ENCODE measurements at regions not wholly inside any gene's neighbourhood (a gene's known extent, or its start where the extent isn't known, plus 50 kb on each side); places are given as distances from the start of the nearest gene placed in this dataset.

DNA sequence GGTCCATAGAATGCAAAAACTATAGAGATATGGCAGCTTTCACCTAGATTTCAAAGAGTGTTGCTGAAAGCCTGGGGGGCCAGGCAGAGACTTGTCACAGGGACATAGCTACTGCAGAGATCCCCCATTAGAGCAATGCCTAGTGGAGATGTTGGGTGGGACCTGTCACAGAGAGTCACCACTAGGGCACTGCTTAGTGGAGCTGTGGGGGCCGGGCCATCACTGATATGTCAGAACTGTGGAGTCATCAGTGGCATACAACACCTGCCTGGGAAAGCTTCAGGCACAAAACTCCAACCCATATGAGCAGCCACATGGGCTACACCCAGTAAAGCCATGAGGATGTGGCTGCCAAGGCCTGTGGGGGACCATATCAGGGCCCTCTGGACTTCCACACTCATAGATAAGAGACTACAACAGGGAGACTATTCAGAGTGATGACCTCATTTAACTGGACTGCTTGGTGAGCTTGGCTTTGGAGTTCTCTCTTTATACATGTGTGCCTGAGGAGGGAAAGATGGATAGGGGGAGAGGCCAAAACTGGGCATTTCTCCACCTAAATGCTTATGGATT lies 176.3 kb downstream of the ZNF621 start:
- DNase-seq (ENCODE audit: low read depth): no peak

- DNase-seq (ENCODE audit: low read depth): no peak
Measured at GRCh38 chr3:40704224-40704623, 179.5 kb downstream of the ZNF621 start.

DNA sequence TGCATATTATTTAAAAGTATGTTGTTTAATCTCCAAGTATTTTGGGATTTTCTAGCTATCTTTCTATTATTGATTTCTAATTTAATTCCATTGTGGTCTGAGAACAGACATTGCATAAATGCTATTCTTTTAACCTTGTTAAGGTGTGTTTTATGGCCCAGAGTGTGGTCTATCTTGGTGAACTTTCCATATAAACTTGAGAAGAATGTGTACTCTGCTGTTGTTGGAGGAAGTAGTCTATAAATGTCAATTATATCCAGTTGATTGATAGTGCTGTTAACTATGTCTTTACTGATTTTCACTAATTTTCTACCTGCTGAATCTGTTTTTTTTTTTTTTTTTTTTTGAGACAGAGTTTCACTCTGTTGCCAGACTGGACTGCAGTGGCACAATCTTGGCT lies 180.9 kb downstream of the ZNF621 start:
- DNase-seq (ENCODE audit: low read depth): no peak

GRCh38 chr3:40713306-40713705 lies 188.5 kb downstream of the ZNF621 start:
- DNase-seq (ENCODE audit: low read depth): no peak

- DNase-seq (ENCODE audit: low read depth): no peak
Measured at GRCh38 chr3:40713795-40714194, 189.0 kb downstream of the ZNF621 start.

DNA sequence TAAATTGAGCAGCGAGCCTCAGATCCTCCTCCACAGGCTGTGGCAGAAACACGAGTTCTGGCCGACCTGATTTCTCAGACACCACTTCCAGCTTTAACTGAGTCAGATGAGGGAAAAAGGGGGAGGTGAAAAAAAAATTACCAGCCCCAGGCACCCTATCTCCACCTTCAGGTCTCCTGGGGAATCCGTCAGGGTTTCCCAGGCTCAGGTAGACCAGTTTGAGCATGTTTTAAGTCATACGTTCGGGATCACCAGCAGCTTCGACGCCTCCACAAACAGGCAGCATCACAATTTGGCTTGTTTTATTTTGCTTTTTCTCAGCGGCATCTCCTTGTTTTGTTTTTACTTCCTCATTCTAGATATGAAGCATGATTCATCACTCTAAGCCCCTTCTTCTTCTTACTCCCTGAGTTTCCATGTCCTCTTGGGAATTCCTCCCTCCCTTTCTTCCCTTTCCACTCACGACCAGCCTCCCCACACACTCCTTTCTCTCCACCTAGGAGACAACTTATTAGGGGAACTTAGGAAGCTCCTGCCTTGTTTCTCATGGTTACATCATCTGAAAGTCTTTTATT lies 190.1 kb downstream of the ZNF621 start:
- DNase-seq (ENCODE audit: low read depth): no peak

DNA sequence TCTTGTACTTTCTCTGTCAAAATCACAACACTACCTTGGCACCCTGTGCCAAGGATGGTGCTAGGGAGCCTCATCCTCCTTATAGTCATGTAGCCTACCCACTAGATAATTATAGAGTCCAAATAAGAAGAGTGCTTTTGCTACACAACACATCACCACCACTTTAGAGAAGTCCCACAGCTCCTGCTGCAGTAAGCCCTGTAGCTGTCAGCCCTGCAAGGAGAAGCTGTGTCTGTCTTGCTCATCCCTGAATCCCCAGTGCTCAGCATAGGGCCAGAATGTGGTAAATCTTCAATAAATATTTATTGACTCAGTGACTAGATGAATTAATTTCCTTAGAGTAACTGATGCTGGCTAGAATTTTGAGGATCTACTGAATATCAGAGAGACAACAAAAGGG lies 190.8 kb downstream of the ZNF621 start:
- DNase-seq (ENCODE audit: low read depth): no peak

DNA sequence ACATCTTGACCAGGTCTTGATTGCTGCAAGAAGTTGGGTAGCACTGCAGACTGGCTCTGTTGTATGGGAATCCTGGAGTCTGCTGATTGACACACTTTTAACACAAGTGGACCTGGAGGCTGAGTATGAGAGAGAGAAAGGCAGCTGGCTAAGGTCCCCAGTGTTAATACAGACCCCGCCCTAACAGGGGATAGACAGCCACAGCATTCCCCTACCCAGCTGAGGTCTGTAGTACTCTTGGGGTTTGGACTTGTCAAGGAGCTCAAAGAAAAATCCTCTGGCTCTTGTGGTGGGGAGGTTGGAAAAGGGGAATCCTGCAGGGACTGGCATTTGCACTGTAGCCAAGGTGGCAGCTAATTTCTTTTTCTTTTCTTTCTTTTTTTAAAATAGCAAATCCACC lies 192.7 kb downstream of the ZNF621 start:
- no peak for DNase-seq (ENCODE audit: low read depth)

DNA sequence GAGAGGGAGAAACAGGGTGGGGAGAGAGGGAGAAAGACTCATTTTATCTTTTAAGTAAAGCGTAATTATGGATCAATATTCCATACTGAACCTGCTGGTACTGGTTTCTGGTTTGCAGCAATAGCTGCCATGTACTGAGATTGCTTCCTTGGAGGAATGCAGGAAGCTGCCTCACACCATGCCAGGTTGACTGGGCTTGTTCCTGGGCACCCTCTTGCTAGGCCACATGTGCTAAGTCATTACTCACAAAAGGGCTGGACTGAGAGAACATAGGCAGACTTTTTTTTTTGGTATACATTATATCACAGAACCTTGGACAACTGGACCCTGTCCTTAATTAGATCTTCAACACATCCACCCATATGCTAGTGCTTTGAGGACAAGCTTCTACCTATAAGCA lies 193.4 kb downstream of the ZNF621 start:
- no peak for DNase-seq (ENCODE audit: low read depth)

DNA sequence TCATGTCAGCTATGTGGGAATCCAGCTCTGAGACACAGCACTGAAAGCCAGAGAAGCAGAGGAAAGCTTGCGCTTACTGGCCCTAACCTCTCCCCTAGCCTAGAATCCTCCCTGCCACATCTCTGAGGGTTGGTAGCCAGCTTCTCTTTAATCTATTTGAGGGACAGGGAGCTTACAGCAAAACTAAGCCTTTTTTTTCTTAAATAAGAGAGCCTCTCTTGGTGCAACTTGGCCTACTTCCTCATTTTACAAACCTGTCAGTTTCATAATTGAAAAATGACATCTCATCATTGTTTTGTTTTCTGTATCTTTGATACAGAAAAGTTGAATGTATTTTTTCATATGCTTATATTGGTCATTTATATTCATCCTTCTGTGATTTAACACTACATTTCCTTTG lies 193.9 kb downstream of the ZNF621 start:
- DNase-seq (ENCODE audit: low read depth): no peak

GRCh38 chr3:40719660-40720287 lies 195.0 kb downstream of the ZNF621 start:
- no peak for DNase-seq (ENCODE audit: low read depth)

DNA sequence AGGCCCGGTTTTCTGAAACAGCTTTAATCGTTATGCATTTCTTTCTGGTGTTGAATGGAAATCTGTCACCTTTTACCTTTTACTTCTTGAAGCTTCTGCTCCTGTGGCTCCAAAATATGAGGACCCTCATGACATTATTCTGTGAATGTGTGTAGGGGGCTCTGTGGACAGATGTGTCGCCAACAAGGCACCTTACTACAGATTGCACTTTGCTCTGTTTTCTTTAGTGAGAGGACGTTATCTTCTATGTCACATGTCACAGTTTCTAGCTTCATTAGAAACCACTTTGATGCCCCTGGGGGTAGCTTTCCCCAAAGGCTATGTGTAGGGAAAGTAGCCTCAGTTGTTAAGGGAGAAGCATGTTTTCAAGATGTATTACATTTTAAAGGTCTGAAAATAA lies 195.6 kb downstream of the ZNF621 start:
- no peak for DNase-seq (ENCODE audit: low read depth)

GRCh38 chr3:40720863-40721262 lies 196.1 kb downstream of the ZNF621 start:
- DNase-seq (ENCODE audit: low read depth): no peak

DNA sequence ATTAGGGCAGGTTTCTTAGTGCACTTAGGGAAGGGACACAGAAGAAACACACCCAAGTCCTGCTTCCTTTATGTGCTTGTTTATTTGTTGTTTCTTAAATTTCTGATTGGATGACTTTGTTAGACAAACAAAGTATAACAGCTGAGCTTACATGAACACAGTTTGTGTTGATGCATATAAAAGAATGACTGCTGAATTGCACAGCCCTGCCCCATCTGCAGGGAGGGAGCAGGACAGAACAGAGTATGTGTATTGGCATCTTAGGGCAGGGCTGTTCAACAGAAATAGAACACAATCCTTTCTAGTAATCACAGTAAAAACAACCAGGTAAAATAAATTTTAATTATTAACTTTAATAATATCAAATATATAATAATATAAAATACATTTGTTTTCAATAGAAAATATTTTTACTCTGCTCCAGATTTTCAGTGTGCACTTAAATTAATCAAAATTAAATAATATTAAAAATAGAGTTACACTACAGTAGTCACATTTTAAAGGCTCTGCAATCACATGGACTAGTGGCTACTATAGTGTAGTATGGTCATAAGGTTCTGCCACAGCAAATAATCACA lies 198.4 kb downstream of the ZNF621 start:
- DNase-seq (ENCODE audit: low read depth): no peak

GRCh38 chr3:40725031-40725430 lies 200.3 kb downstream of the ZNF621 start:
- no peak for DNase-seq (ENCODE audit: low read depth)

DNA sequence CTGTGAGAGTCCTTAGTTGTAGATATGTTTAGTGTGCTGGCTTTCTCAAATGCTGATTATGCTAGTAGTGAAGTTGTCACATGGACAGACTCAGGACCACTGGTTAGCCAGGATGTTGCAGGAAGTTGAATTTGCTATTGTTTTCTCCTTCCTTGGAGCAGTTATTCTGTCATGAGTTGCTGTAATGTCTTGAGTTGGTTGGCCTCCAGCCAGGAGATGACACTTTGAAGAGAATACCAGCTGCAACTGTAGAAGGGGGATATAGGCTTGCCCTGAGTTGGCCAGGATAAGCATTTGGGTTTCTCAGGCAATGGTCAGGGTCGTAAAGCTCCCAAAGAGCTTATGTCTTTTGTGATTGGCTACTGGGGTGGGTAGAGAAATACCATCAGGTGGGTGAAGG lies 206.7 kb downstream of the ZNF621 start:
- DNase-seq (ENCODE audit: low read depth): no peak

- DNase-seq (ENCODE audit: low read depth): no peak
Measured at GRCh38 chr3:40736943-40737342, 212.2 kb downstream of the ZNF621 start.

DNA sequence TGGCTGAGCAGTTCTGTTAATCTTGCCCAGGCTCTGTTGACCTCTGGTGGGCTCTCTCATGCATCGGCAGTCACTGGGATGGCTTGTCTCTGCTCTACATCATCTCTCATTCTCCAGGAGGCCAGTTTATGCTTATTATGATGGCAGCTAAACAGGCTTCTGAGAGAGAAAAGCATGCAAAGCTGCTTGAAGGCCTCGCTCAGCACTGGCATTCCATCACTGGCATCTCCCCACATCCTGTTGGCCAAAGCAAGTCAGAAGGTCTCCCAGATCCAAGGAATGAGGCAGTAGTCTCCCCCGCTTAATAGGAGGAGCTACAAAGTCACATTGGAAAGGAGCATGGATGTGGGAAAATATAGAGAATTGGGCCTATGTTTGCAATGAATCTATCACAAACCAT lies 212.6 kb downstream of the ZNF621 start:
- no peak for DNase-seq (ENCODE audit: low read depth)

- no peak for DNase-seq (ENCODE audit: low read depth)
Measured at GRCh38 chr3:40739971-40740370, 215.2 kb downstream of the ZNF621 start.

DNA sequence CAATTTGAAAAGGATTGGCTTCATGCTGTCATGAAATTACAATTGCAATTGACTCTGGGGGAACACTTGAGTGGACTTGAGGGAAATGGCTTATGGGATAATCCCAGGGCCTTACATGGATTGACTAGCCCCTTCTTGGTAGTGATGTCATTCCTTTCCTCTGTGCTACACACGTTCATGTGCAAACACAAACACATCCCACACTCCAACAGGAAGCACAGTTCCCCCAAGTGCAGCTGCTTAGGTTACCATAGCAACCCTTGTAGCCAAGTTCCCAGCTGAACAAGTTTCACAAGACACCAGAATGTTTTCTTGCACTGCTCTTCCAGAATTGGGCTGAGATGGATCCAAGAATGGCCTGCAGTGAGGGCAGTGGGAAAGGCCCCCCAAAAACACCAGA lies 217.0 kb downstream of the ZNF621 start:
- no peak for DNase-seq (ENCODE audit: low read depth)

- DNase-seq (ENCODE audit: low read depth): no peak
Measured at GRCh38 chr3:40745381-40746106, 220.8 kb downstream of the ZNF621 start.

GRCh38 chr3:40751666-40752065 lies 226.9 kb downstream of the ZNF621 start:
- DNase-seq (ENCODE audit: low read depth): no peak

DNA sequence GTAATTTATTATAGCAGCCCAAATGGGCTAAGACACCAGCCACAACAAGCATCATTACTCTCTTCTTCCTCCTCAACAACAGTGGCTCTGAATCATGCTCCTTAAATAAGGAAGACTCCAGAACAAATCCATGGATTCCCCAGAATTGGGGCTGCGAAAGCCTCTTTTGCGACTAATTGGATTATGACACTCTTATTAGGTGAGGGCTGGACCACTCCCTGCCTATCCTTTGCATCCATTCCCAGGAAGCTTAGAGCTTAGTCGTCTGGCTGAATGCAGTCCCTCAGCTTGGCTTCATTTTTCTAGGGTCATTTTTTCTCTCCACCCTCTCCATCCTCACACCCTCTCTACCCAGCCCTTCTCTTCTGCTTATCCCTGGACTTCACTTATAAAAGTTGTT lies 227.7 kb downstream of the ZNF621 start:
- DNase-seq (ENCODE audit: low read depth): no peak

Data from HS-5 (cell line).